Choroid plexus epithelial cell (primary cell): ENCODE measurements at regions not wholly inside any gene's neighbourhood (a gene's known extent, or its start where the extent isn't known, plus 50 kb on each side); places are given as distances from the start of the nearest gene placed in this dataset.

Experiments used
- DNase-seq: peaks from one replicate; pipeline ENCODE4 v3.0.0-alpha.2; 2010; ENCODE audit warnings: low read depth
- H3K4me3 ChIP-seq: 2 replicates; pipeline ENCODE4 v1.5.1; 2011; ENCODE audit warnings: low read depth, mild to moderate bottlenecking, control low read depth, low read length, moderate library complexity
- TF ChIP-seq, protein P1 (sequence below): conservative IDR thresholded peaks from 2 replicates; pipeline ENCODE4 v1.5.1; 2011; ENCODE audit warnings: low read depth, mild to moderate bottlenecking, control low read depth, inconsistent platforms, low read length, moderate library complexity

DNA sequence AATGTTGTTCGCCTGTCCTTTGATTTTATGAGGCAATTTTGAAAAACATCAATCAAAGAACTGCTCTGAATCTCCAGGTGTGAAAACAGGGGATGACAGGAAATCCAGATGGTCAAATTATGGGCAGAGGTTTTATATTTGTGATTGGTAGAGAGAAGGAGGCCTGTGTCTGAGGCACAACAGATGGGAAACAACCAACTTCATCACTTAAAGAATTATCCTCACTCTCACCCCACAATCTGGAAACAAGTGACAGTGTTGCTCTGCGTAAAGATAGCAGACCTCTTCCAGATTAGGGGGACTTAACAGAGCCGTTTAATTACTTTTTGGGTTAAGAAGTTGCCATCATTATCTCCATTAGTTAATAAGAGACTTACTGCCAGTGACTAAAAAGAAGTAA is 64.1 kb upstream of the EGLN3 start:
- no peak overlapping the region for H3K4me3 ChIP-seq
- no peak for DNase-seq
- TF ChIP-seq, protein P1, sequence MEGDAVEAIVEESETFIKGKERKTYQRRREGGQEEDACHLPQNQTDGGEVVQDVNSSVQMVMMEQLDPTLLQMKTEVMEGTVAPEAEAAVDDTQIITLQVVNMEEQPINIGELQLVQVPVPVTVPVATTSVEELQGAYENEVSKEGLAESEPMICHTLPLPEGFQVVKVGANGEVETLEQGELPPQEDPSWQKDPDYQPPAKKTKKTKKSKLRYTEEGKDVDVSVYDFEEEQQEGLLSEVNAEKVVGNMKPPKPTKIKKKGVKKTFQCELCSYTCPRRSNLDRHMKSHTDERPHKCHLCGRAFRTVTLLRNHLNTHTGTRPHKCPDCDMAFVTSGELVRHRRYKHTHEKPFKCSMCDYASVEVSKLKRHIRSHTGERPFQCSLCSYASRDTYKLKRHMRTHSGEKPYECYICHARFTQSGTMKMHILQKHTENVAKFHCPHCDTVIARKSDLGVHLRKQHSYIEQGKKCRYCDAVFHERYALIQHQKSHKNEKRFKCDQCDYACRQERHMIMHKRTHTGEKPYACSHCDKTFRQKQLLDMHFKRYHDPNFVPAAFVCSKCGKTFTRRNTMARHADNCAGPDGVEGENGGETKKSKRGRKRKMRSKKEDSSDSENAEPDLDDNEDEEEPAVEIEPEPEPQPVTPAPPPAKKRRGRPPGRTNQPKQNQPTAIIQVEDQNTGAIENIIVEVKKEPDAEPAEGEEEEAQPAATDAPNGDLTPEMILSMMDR = no peak

GRCh38 chr14:34013721-34014060 is 62.8 kb upstream of the EGLN3 start:
- no peak for DNase-seq
- H3K4me3 ChIP-seq = no peak overlapping the region
- TF ChIP-seq, protein P1 = no peak

GRCh38 chr14:34012978-34013720 is 62.3 kb upstream of the EGLN3 start:
- DNase-seq = no peak
- H3K4me3 ChIP-seq = no peak overlapping the region
- TF ChIP-seq, protein P1 = no peak

GRCh38 chr14:34012369-34012768 is 61.5 kb upstream of the EGLN3 start:
- no peak overlapping the region for H3K4me3 ChIP-seq
- TF ChIP-seq, protein P1 = no peak

DNA sequence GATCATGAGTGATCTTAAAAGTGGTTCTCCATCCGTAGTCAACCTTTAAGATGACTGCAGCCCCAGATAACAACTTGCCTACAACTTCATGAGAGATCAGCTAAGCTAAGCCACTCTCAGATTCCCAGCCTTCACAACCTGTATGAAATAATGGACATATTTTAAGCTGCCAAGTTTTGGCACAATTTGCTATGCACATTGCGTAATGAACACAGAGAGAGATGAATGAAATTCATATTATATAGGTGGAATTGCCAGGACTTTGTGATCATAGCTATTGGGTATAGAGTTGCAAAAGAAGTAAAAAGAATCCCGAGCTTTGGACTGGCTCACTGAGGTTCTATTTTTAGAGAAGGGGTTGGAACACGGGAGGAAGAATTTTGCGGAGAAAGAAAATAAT is 59.1 kb upstream of the EGLN3 start:
- TF ChIP-seq, protein P1 = no peak
- peak; percentile 4 for DNase-seq
- no peak overlapping the region for H3K4me3 ChIP-seq

More at GRCh38 chr14:34012369-34012768, 61.5 kb upstream of the EGLN3 start:
- DNase-seq = no peak

GRCh38 chr14:34007902-34008301 is 57.0 kb upstream of the EGLN3 start:
- no peak for DNase-seq
- TF ChIP-seq, protein P1 = no peak
- H3K4me3 ChIP-seq = no peak overlapping the region

DNA sequence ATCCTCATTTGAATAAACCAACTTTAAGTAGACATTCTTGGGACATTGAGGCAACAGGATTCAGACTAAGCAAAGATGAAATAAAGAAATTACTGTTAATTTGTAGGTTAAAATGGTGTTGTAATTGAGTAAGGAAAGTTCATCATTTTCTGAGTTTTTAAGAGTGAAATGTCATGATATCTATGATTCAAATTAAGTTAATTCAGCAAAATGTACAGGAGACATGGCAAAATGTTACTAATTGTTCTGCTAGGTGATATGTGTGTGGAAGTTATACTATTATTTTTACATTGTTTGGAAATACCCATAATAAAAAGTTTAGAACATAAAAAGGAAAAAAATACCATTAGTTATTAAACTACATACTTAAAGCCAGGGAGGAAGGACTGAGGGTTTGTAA is 55.0 kb upstream of the EGLN3 start:
- H3K4me3 ChIP-seq = no peak overlapping the region
- TF ChIP-seq, protein P1 = no peak
- no peak for DNase-seq
